Liver (tissue), 8 donors: ENCODE measurements at regions not wholly inside any gene's neighbourhood (a gene's known extent, or its start where the extent isn't known, plus 50 kb on each side); places are given as distances from the start of the nearest gene placed in this dataset.
"Not testable (repeated sequence)": the region's sequence is repeated elsewhere in the genome, so short reads cannot be mapped to it uniquely, and the experiment has no call there.

ENCODE experiments used
- DNase-seq: peaks from one replicate; pipeline ENCODE4 v3.0.0-alpha.2; 2017; ENCODE audit warnings: low spot score
- H3K27ac ChIP-seq, 2 donors: one replicate each; pipeline ENCODE4 v1.7.0; 2013; ENCODE audit warnings: inconsistent platforms in 2 of 2, low read length in 2 of 2, control low read depth in 1 of 2, low read depth in 1 of 2, mild to moderate bottlenecking in 1 of 2
- H3K27me3 ChIP-seq, 4 donors: one replicate each; pipeline versions ENCODE4 v1.6.1 to v1.7.0; 2013; ENCODE audit warnings: low read length in 3 of 4, inconsistent platforms in 1 of 4, mild to moderate bottlenecking in 1 of 4, moderate library complexity in 1 of 4; ENCODE audit not compliant: control insufficient read depth in 4 of 4, insufficient read depth in 4 of 4
- H3K36me3 ChIP-seq, 4 donors: one replicate each; pipeline versions ENCODE4 v1.6.1 to v1.7.0; 2013; ENCODE audit warnings: low read length in 3 of 4, mild to moderate bottlenecking in 3 of 4, low read depth in 1 of 4, moderate library complexity in 1 of 4; ENCODE audit not compliant: control insufficient read depth in 4 of 4, insufficient read depth in 3 of 4
- H3K4me1 ChIP-seq, 4 donors: one replicate each; pipeline versions ENCODE4 v1.6.1 to v1.7.0; 2013; ENCODE audit warnings: low read length in 3 of 4, mild to moderate bottlenecking in 3 of 4, moderate library complexity in 1 of 4; ENCODE audit not compliant: control insufficient read depth in 4 of 4, insufficient read depth in 4 of 4
- H3K4me3 ChIP-seq, 3 donors: one replicate each; pipeline versions ENCODE4 v1.6.1 to v1.7.0; 2013; ENCODE audit warnings: low read length in 3 of 3, control low read depth in 1 of 3, low read depth in 1 of 3, mild to moderate bottlenecking in 1 of 3
- H3K9ac ChIP-seq, 2 donors: one replicate each; pipeline ENCODE4 v1.7.0; 2013; ENCODE audit warnings: low read length in 2 of 2, mild to moderate bottlenecking in 2 of 2, moderate library complexity in 2 of 2, control low read depth in 1 of 2, low read depth in 1 of 2
- H3K9me3 ChIP-seq, 4 donors: one replicate each; pipeline versions ENCODE4 v1.6.1 to v1.7.0; 2013; ENCODE audit warnings: low read length in 3 of 4; ENCODE audit not compliant: control insufficient read depth in 4 of 4
- EGR1 ChIP-seq, 2 donors: IDR thresholded peaks; 2 replicates each; pipeline ENCODE4 v1.6.1; 2016 to 2018; ENCODE audit warnings: antibody characterized with exemption in 2 of 2, low read depth in 2 of 2
- FOXA2 ChIP-seq: IDR thresholded peaks from 2 replicates; pipeline ENCODE4 v1.6.1; 2016; ENCODE audit warnings: antibody characterized with exemption
- HNF4A ChIP-seq, 2 donors: conservative IDR thresholded peaks; 2 replicates each; pipeline ENCODE4 v1.6.1; 2016; ENCODE audit warnings: antibody characterized with exemption in 2 of 2, mild to moderate bottlenecking in 2 of 2
- JUND ChIP-seq, 2 donors: IDR thresholded peaks; 2 replicates each; pipeline ENCODE4 v1.6.1; 2016; ENCODE audit warnings: antibody characterized with exemption in 2 of 2
- NR2F2 ChIP-seq: IDR thresholded peaks from 2 replicates; pipeline ENCODE4 v1.6.1; 2016; ENCODE audit warnings: antibody characterized with exemption
- RAD21 ChIP-seq, 2 donors: IDR thresholded peaks; 2 replicates each; pipeline ENCODE4 v1.6.1; 2016; ENCODE audit warnings: antibody characterized with exemption in 2 of 2, mild to moderate bottlenecking in 2 of 2
- SP1 ChIP-seq: IDR thresholded peaks from 2 replicates; pipeline ENCODE4 v1.6.1; 2018; ENCODE audit warnings: antibody characterized with exemption, mild to moderate bottlenecking
- TAF1 ChIP-seq: conservative IDR thresholded peaks from 2 replicates; pipeline ENCODE4 v1.6.1; 2016; ENCODE audit warnings: antibody characterized with exemption, mild to moderate bottlenecking
- WGBS: extraction: QIAGEN DNeasy Blood & Tissue Kit; methylation state at CpG from one replicate; pipeline ENCODE4 v1.1.7; 2013; 5-methylcytosine and 5-hydroxymethylcytosine counted together
- TF ChIP-seq, protein P1 (sequence below): IDR thresholded peaks from 2 replicates; pipeline ENCODE4 v1.6.1; 2016; ENCODE audit warnings: antibody characterized with exemption
- TF ChIP-seq, protein P2 (sequence below): fragments of 150-350 bp; IDR thresholded peaks from 2 replicates; pipeline ENCODE4 v1.5.1; 2017; ENCODE audit warnings: improper control_type of control experiment, low read depth, low read length; ENCODE audit not compliant: missing input control
- donor health status: healthy.
- donor health status: healthy.
- donor health status: healthy.
- donor health status: healthy.
- donor health status: healthy.

DNA sequence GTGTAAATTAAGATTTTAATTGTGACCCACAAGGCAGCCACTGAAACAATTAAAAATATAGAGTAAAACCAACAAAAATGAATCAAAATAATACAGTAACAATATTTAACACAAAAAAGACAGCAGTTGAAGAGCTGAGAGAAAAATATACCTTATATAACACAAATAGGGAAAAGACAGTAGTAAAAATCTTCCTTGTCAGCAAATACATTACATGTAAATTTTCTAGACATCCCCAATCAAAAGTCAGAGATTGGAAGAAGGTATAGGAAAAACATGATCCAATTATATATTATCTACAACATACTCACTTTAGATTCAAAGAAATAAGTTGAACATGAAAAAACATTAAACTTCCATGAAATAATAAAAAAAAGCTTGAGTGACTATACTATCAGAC, 330.8 kb downstream of the UBE2NL start (continued):
- TF ChIP-seq SP1 (no peak), JUND (IDR thresholded peaks at IDR 0.05) (no peak), TAF1 (no peak), EGR1 (IDR thresholded peaks at IDR 0.05; ENCODE audit: low read depth in 2 of 2) (no peak), RAD21 (IDR thresholded peaks at IDR 0.05) (no peak), FOXA2 (no peak)
- TF ChIP-seq, protein P1, sequence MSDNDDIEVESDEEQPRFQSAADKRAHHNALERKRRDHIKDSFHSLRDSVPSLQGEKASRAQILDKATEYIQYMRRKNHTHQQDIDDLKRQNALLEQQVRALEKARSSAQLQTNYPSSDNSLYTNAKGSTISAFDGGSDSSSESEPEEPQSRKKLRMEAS, result no peak

DNA sequence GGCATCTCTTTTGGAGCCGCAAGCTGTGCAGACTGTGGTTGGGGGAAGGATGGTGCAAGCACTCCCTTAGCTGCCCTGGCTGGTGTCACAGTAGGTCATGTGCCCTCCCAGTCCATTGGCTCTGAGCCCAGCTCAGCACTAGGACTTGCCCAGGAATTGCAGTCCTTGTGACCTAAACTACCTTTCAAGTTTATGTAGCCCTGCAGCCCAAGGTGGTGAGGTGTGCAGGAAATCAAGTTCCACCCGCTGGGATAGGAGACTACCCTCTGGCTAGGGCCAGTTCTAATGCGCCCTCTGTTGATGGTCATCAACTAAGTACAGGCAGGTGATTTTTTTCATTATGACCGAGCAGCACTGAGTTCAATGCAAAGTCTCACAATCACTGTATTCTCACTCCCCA, 335.2 kb downstream of the UBE2NL start:
- Histone ChIP-seq H3K36me3 (no peaks in the 10 kb centered on the region), H3K9me3 (no peaks in the 10 kb centered on the region), H3K4me3 (no peak overlapping the region), H3K9ac (no peak overlapping the region), H3K27me3 (no peaks in the 10 kb centered on the region), H3K27ac (no peak overlapping the region), H3K4me1 (peaks cover 0 to 5% (median 3%) of the 10 kb centered on the region in 4 donors)
- 28% methylated on average over 4 of the region's 4 CpGs for WGBS
- TF ChIP-seq HNF4A (conservative IDR thresholded peaks at IDR 0.05), result peak in 1 of 2 donors; percentile 13
- TF ChIP-seq, protein P2, sequence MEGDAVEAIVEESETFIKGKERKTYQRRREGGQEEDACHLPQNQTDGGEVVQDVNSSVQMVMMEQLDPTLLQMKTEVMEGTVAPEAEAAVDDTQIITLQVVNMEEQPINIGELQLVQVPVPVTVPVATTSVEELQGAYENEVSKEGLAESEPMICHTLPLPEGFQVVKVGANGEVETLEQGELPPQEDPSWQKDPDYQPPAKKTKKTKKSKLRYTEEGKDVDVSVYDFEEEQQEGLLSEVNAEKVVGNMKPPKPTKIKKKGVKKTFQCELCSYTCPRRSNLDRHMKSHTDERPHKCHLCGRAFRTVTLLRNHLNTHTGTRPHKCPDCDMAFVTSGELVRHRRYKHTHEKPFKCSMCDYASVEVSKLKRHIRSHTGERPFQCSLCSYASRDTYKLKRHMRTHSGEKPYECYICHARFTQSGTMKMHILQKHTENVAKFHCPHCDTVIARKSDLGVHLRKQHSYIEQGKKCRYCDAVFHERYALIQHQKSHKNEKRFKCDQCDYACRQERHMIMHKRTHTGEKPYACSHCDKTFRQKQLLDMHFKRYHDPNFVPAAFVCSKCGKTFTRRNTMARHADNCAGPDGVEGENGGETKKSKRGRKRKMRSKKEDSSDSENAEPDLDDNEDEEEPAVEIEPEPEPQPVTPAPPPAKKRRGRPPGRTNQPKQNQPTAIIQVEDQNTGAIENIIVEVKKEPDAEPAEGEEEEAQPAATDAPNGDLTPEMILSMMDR, result peak; percentile 4
- TF ChIP-seq SP1, result no peak
- peak; percentile 55 to 75 for TF ChIP-seq RAD21 (IDR thresholded peaks at IDR 0.05)
- DNase-seq, result no peak

DNA sequence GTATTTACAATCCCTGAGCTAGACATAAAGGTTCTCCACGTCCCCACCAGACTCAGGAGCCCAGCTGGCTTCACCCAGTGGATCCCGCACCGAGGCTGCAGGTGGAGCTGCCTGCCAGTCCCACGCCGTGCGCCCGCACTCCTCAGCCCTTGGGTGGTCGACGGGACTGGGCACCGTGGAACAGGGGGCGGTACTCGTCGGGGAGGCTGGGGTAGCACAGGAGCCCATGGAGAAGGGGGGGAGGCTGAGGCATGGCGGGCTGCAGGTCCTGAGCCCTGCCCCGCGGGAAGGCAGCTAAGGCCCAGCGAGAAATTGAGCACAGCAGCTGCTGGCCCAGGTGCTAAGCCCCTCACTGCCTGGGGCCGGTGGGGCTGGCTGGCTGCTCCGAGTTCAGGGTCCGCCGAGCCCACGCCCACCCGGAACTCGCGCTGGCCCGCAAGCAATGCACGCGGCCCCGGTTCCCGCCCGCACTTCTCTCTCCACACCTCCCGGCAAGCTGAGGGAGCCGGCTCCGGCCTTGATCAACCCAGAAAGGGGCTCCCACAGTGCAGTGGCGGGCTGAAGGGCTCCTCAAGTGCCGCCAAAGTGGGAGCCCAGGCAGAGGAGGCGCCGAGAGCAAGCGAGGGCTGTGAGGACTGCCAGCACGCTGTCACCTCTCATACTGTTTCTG, 347.4 kb downstream of the UBE2NL start:
- WGBS, result 92% methylated on average over 38 of the region's 40 CpGs
- not testable (repeated sequence) for DNase-seq, H3K9ac ChIP-seq

DNA sequence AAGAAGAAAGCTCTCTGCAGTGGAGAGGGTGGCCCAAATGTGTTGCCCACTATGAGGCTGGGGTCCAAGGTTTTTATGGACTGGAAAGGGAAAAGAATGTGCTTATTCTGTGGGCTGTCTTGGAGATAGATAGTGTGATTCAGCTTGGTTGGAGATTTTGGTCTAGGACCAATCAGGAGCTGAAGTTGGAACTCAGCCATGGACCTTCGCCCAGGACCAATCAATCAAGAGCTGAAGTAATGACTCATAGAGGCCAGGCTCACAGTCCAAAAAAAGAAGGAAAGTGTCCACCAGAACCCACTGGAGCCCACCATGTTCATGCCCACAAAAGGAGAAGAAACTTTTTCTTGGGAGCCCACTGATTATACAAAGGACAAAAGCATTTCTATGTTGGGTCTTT, 369.5 kb downstream of the UBE2NL start:
- WGBS, result 55% methylated on average over 1 of the region's 1 CpG
- Histone ChIP-seq H3K4me1 (no peaks in the 10 kb centered on the region), H3K4me3 (no peak overlapping the region), H3K36me3 (no peaks in the 10 kb centered on the region), H3K27ac (no peak overlapping the region), H3K9ac (no peak overlapping the region), H3K9me3 (peaks cover 0 to 2% (median 0%) of the 10 kb centered on the region in 4 donors), H3K27me3 (no peaks in the 10 kb centered on the region)
- TF ChIP-seq NR2F2 (no peak), JUND (IDR thresholded peaks at IDR 0.05) (peak in 1 of 2 donors; percentile 13)
- DNase-seq, result no peak

More for the DNA sequence above, 347.4 kb downstream of the UBE2NL start:
- not testable (repeated sequence) for H3K27me3 ChIP-seq, H3K4me3 ChIP-seq, H3K9me3 ChIP-seq, H3K36me3 ChIP-seq, H3K4me1 ChIP-seq, H3K27ac ChIP-seq
